PC-9 (cell line): ENCODE measurements at regions not wholly inside any gene's neighbourhood (a gene's known extent, or its start where the extent isn't known, plus 50 kb on each side); places are given as distances from the start of the nearest gene placed in this dataset.
A peak's percentile ranks its signal among the peaks of the same experiment; 100 is the strongest.

Source experiments
- BruUV-seq: library from RNA; stranded (reverse); fragments of 400-500 nt; replicated peaks from 2 replicates; lab custom pipeline; 2021; lab: Mats Ljungman, UMichigan
- CTCF ChIA-PET: fragments of 300-600 bp; sonication (Branson Sonifier 250); formaldehyde crosslinking; loops from one replicate; lab custom pipeline; 2022; ENCODE audit warnings: antibody characterized with exemption; lab: Charles Lee
- POLR2A ChIA-PET: fragments of 300-600 bp; sonication (Branson Sonifier 250); formaldehyde crosslinking; loops from one replicate; lab custom pipeline; 2022; ENCODE audit warnings: antibody characterized with exemption; ENCODE audit not compliant: unreplicated experiment; lab: Charles Lee
- DNase-seq, 2 experiments: peaks; one replicate each; pipeline versions ENCODE4 v3.0.0 to v3.0.0-alpha.2; 2015 to 2022; ENCODE audit warnings: mixed read lengths in 1 of 2
- H2AFZ ChIP-seq: fragments of 200-600 bp; sonication (generic); 2 replicates; pipeline ENCODE4 v1.8.1; 2017; ENCODE audit warnings: antibody characterized with exemption
- H3F3A ChIP-seq: fragments of 200-600 bp; sonication (generic); 2 replicates; pipeline ENCODE4 v1.8.1; 2017; ENCODE audit warnings: antibody characterized with exemption, mild to moderate bottlenecking, low read depth; ENCODE audit not compliant: insufficient read depth
- H3K27ac ChIP-seq: fragments of 200-600 bp; sonication (generic); 2 replicates; pipeline ENCODE4 v1.6.1; 2016; ENCODE audit warnings: mixed run types
- H3K27me3 ChIP-seq: fragments of 200-600 bp; sonication (generic); 2 replicates; pipeline ENCODE4 v1.6.1; 2016; ENCODE audit warnings: low read depth, mixed run types; ENCODE audit not compliant: insufficient read depth
- H3K36me3 ChIP-seq: fragments of 200-600 bp; sonication (generic); 2 replicates; pipeline ENCODE4 v1.6.1; 2016; ENCODE audit warnings: low read depth, mixed run types
- H3K4me1 ChIP-seq: fragments of 200-600 bp; sonication (generic); replicated peaks from 2 replicates; pipeline ENCODE4 v1.6.1; 2016; ENCODE audit warnings: mixed run types; ENCODE audit not compliant: insufficient read depth
- H3K4me2 ChIP-seq: fragments of 200-600 bp; sonication (generic); 2 replicates; pipeline ENCODE4 v1.6.1; 2017; ENCODE audit warnings: mixed run types
- H3K4me3 ChIP-seq: fragments of 200-600 bp; sonication (generic); 2 replicates; pipeline ENCODE4 v1.6.1; 2016; ENCODE audit warnings: mixed run types
- H3K79me2 ChIP-seq: fragments of 200-600 bp; sonication (generic); 2 replicates; pipeline ENCODE4 v1.6.1; 2017; ENCODE audit warnings: low read depth, mixed run types
- H3K9me2 ChIP-seq: fragments of 200-600 bp; sonication (generic); 2 replicates; pipeline ENCODE4 v1.8.1; 2017; ENCODE audit warnings: mild to moderate bottlenecking; ENCODE audit not compliant: insufficient read depth
- H3K9me3 ChIP-seq: fragments of 200-600 bp; sonication (generic); 2 replicates; pipeline ENCODE4 v1.8.1; 2016; ENCODE audit warnings: low read depth; ENCODE audit not compliant: insufficient read depth
- H4K20me1 ChIP-seq: fragments of 200-600 bp; sonication (generic); 2 replicates; pipeline ENCODE4 v1.8.1; 2017; ENCODE audit not compliant: insufficient read depth
- EZH2 ChIP-seq: fragments of 200-600 bp; sonication (generic); IDR thresholded peaks from 2 replicates; pipeline ENCODE4 v1.8.0; 2017; ENCODE audit warnings: antibody characterized with exemption, low read depth
- intact Hi-C: fragments of 100-400 bp; cut with micrococcal nuclease; formaldehyde crosslinking; loops from one replicate; pipeline ENCODE4 v1.10.0; 2022; ENCODE audit not compliant: unreplicated experiment
- TF ChIP-seq, protein P1 (sequence below): fragments of 200-600 bp; sonication (generic); conservative IDR thresholded peaks from 2 replicates; pipeline ENCODE4 v1.6.1; 2017; ENCODE audit warnings: mixed run types, antibody characterized with exemption, mild to moderate bottlenecking, moderate library complexity

DNA sequence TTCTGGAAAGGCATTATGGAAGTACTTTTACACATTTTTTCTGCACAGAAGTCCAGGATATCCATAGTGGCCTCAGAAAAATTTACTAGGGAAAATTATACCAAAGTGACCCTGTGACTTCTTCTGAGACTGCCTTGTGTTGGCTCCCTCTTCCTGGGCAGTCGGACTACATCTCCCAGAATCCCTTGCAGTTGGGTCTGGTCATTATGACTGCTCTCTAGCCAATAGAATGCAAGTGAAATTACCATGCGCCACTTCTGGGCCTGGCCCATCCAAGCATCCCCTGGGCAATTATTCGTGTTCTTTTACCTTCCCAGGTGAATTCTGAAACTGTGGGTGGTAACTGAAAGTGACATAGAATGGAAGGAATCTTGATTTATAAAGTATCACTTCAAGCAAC is 430.9 kb downstream of the ACTR3B start:
- Histone ChIP-seq H3K4me2 (no peak overlapping the region), H3K9me3 (no peaks in the 10 kb centered on the region), H3K79me2 (no peaks in the 10 kb centered on the region), H3K36me3 (no peaks in the 10 kb centered on the region), H3K27me3 (no peaks in the 10 kb centered on the region), H3K9me2 (no peaks in the 10 kb centered on the region), H3K4me1 (0 out of 2 replicates have a peak, but pooled peaks cover 4% of the 10 kb centered on the region), H3K4me3 (no peak overlapping the region), H4K20me1 (no peaks in the 10 kb centered on the region), H3F3A (no peaks in the 10 kb centered on the region), H3K27ac (no peak overlapping the region), H2AFZ (no peak overlapping the region)
- intact Hi-C loops: no loop called here
- CTCF ChIA-PET: no interaction called here
- DNase-seq: peak in 1 of 2 experiments; percentile 15
- no peak for TF ChIP-seq EZH2
- TF ChIP-seq, protein P1, sequence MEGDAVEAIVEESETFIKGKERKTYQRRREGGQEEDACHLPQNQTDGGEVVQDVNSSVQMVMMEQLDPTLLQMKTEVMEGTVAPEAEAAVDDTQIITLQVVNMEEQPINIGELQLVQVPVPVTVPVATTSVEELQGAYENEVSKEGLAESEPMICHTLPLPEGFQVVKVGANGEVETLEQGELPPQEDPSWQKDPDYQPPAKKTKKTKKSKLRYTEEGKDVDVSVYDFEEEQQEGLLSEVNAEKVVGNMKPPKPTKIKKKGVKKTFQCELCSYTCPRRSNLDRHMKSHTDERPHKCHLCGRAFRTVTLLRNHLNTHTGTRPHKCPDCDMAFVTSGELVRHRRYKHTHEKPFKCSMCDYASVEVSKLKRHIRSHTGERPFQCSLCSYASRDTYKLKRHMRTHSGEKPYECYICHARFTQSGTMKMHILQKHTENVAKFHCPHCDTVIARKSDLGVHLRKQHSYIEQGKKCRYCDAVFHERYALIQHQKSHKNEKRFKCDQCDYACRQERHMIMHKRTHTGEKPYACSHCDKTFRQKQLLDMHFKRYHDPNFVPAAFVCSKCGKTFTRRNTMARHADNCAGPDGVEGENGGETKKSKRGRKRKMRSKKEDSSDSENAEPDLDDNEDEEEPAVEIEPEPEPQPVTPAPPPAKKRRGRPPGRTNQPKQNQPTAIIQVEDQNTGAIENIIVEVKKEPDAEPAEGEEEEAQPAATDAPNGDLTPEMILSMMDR: no peak
- no TSS peak for BruUV-seq
- POLR2A ChIA-PET: no interaction called here

DNA sequence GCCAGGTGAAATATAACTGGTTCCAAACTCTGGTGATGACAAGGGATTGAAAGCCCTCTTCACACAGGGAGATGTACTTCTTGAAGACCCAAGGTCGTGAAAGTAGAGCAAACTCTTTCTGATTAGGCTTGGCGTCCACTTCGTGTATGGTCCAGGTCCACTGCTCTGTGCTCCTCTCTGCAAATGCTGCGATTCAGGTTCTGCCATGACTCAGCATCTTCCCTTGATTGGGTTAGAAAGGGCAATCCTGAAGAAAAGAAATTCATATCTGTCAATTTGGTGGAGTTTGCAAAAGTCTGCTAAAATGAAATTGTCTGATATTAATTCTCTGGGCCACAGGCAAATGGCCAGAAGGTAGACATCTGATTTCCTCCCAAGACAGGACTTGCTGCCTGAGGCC is 431.4 kb downstream of the ACTR3B start:
- no peaks in the 10 kb centered on the region for H3K36me3 ChIP-seq
- intact Hi-C loops: no loop called here
- ChIA-PET CTCF (no interaction called here), POLR2A (no interaction called here)
- H3K27ac ChIP-seq: no peak overlapping the region
- no peaks in the 10 kb centered on the region for H3K9me2 ChIP-seq
- TF ChIP-seq, protein P1: no peak
- TF ChIP-seq EZH2: no peak
- H3K79me2 ChIP-seq: no peaks in the 10 kb centered on the region
- no peak overlapping the region for H2AFZ ChIP-seq
- no peaks in the 10 kb centered on the region for H3K27me3 ChIP-seq
- no TSS peak for BruUV-seq
- H3K9me3 ChIP-seq: no peaks in the 10 kb centered on the region
- H4K20me1 ChIP-seq: no peaks in the 10 kb centered on the region
- no peaks in the 10 kb centered on the region for H3F3A ChIP-seq
- H3K4me1 ChIP-seq: 0 out of 2 replicates have a peak, but pooled peaks cover 4% of the 10 kb centered on the region
- no peak overlapping the region for H3K4me2 ChIP-seq
- no peak for DNase-seq
- H3K4me3 ChIP-seq: no peak overlapping the region

DNA sequence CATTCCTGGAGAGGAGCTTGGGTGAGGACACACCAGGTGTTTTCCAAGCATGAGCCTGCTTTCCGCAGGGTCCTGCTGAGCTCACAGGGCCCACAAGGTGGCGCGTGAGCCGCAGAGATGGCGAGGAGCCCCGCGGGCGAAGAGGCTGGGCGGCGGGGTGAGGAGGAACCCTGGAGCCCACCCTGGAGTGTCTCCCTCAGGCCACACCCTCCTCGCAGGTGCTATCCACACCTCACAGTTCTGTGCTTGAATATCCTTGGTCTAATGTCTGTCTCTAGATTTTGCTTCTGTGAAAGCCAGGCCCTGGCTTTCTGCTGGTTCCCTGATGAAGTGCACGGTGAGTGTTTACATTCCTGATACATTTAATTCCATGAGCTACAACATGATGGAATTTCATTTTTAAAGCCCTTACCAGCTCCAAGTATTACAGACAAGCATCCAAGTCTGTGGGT is 433.6 kb downstream of the ACTR3B start:
- Histone ChIP-seq H3K9me3 (no peaks in the 10 kb centered on the region), H3K4me1 (0 out of 2 replicates have a peak, but pooled peaks cover 4% of the 10 kb centered on the region), H3K36me3 (no peaks in the 10 kb centered on the region), H3K27me3 (no peaks in the 10 kb centered on the region), H3K79me2 (no peaks in the 10 kb centered on the region), H3K9me2 (no peaks in the 10 kb centered on the region), H3F3A (no peaks in the 10 kb centered on the region), H2AFZ (no peak overlapping the region), H3K27ac (no peak overlapping the region), H3K4me3 (no peak overlapping the region), H3K4me2 (no peak overlapping the region), H4K20me1 (no peaks in the 10 kb centered on the region)
- CTCF ChIA-PET: no interaction called here
- intact Hi-C loops: no loop called here
- no TSS peak for BruUV-seq
- TF ChIP-seq, protein P1: peak; percentile 78
- TF ChIP-seq EZH2: no peak
- peak in 1 of 2 experiments; percentile 12 for DNase-seq
- POLR2A ChIA-PET: no interaction called here
